A673 (cell line): ENCODE measurements at regions not wholly inside any gene's neighbourhood (a gene's known extent, or its start where the extent isn't known, plus 50 kb on each side); places are given as distances from the start of the nearest gene placed in this dataset.

ENCODE experiments used
- BruUV-seq: library from RNA; stranded (reverse); fragments of 400-500 nt; replicated peaks from 2 replicates; lab custom pipeline; 2021; lab: Mats Ljungman, UMichigan
- CTCF ChIA-PET: fragments of 300-600 bp; sonication (Branson Sonifier 250); formaldehyde crosslinking; loops from one replicate; lab custom pipeline; 2022; ENCODE audit warnings: antibody characterized with exemption; lab: Charles Lee
- POLR2A ChIA-PET: fragments of 300-600 bp; sonication (Branson Sonifier 250); formaldehyde crosslinking; loops from one replicate; lab custom pipeline; 2022; ENCODE audit warnings: antibody characterized with exemption; ENCODE audit not compliant: low non-redundant PET; lab: Charles Lee
- DNase-seq: peaks from one replicate; pipeline ENCODE4 v3.0.0-alpha.2; 2015; ENCODE audit warnings: low spot score
- H3K27ac ChIP-seq: fragments of 200-600 bp; sonication (generic); 2 replicates; pipeline ENCODE4 v1.5.1; 2016; ENCODE audit warnings: mixed run types, low read depth, mild to moderate bottlenecking, mixed read lengths, antibody characterized with exemption, low read length; ENCODE audit not compliant: poor library complexity, severe bottlenecking
- H3K27me3 ChIP-seq: fragments of 200-600 bp; sonication (generic); replicated peaks from 2 replicates; pipeline ENCODE4 v1.6.1; 2017; ENCODE audit warnings: mixed run types, low read depth, mild to moderate bottlenecking, mixed read lengths, antibody characterized with exemption, low read length; ENCODE audit not compliant: insufficient read depth, poor library complexity
- H3K36me3 ChIP-seq: fragments of 200-600 bp; sonication (generic); 2 replicates; pipeline ENCODE4 v1.6.1; 2016; ENCODE audit warnings: mixed run types, mild to moderate bottlenecking, mixed read lengths, antibody characterized with exemption, low read length; ENCODE audit not compliant: insufficient read depth, poor library complexity, severe bottlenecking
- H3K4me1 ChIP-seq: fragments of 200-600 bp; sonication (generic); 2 replicates; pipeline ENCODE4 v1.6.1; 2017; ENCODE audit warnings: mixed run types, mild to moderate bottlenecking, mixed read lengths, antibody characterized with exemption, low read length; ENCODE audit not compliant: insufficient read depth, poor library complexity, severe bottlenecking
- H3K4me3 ChIP-seq: fragments of 200-600 bp; sonication (generic); 2 replicates; pipeline ENCODE4 v1.5.1; 2016; ENCODE audit warnings: low read depth, mixed run types, mild to moderate bottlenecking, mixed read lengths, low read length; ENCODE audit not compliant: poor library complexity, severe bottlenecking
- H3K9me3 ChIP-seq: fragments of 200-600 bp; sonication (generic); 2 replicates; pipeline ENCODE4 v1.6.1; 2016; ENCODE audit warnings: mixed run types, low read depth, mild to moderate bottlenecking, mixed read lengths, antibody characterized with exemption, low read length; ENCODE audit not compliant: poor library complexity, severe bottlenecking
- CTCF ChIP-seq: fragments of 300-800, 200-600 bp; sonication (generic); conservative IDR thresholded peaks from 2 replicates; pipeline ENCODE4 v1.5.1; 2017; ENCODE audit warnings: low read depth, mild to moderate bottlenecking, antibody characterized with exemption, low read length, moderate library complexity, mixed read lengths
- EZH2 ChIP-seq: fragments of 200-600 bp; sonication (generic); IDR thresholded peaks from 2 replicates; pipeline ENCODE4 v1.6.1; 2017; ENCODE audit warnings: borderline replicate concordance, low read depth, mild to moderate bottlenecking, mixed read lengths, antibody characterized with exemption, low read length; ENCODE audit not compliant: poor library complexity, severe bottlenecking
- intact Hi-C: fragments of 100-400 bp; cut with micrococcal nuclease; formaldehyde crosslinking; loops from one replicate; pipeline ENCODE4 v1.10.0; 2022; ENCODE audit not compliant: unreplicated experiment

- CTCF ChIA-PET, result no interaction called here
Measured at GRCh38 chr11:80349997-80350396, 909.2 kb upstream of the TENM4 start.

GRCh38 chr11:80346353-80347059 is 905.7 kb upstream of the TENM4 start:
- no peak for TF ChIP-seq EZH2
- TF ChIP-seq CTCF, result no peak
- CTCF ChIA-PET, result no interaction called here
- H3K4me1 ChIP-seq, result no peaks in the 10 kb centered on the region
- no peaks in the 10 kb centered on the region for H3K36me3 ChIP-seq
- H3K27ac ChIP-seq, result no peak overlapping the region
- intact Hi-C loops, result no loop called here
- no peak for DNase-seq
- BruUV-seq, result no TSS peak
- no peaks in the 10 kb centered on the region for H3K9me3 ChIP-seq
- no peak overlapping the region for H3K4me3 ChIP-seq
- no peaks in the 10 kb centered on the region for H3K27me3 ChIP-seq
- POLR2A ChIA-PET, result no interaction called here

More at GRCh38 chr11:80349997-80350396, 909.2 kb upstream of the TENM4 start:
- intact Hi-C loops, result no loop called here
- H3K36me3 ChIP-seq, result no peaks in the 10 kb centered on the region
- no peak for DNase-seq
- TF ChIP-seq EZH2 (no peak), CTCF (no peak)
- POLR2A ChIA-PET, result no interaction called here
- no peak overlapping the region for H3K27ac ChIP-seq
- no peak overlapping the region for H3K4me3 ChIP-seq
- H3K27me3 ChIP-seq, result no peaks in the 10 kb centered on the region
- no TSS peak for BruUV-seq
- H3K9me3 ChIP-seq, result no peaks in the 10 kb centered on the region
- no peaks in the 10 kb centered on the region for H3K4me1 ChIP-seq

GRCh38 chr11:80343436-80343835 is 902.6 kb upstream of the TENM4 start:
- intact Hi-C loops, result no loop called here
- no peak for TF ChIP-seq EZH2
- TF ChIP-seq CTCF, result no peak
- POLR2A ChIA-PET, result no interaction called here
- Histone ChIP-seq H3K36me3 (no peaks in the 10 kb centered on the region), H3K27ac (no peak overlapping the region), H3K4me3 (no peak overlapping the region), H3K9me3 (no peaks in the 10 kb centered on the region), H3K4me1 (no peaks in the 10 kb centered on the region), H3K27me3 (no peaks in the 10 kb centered on the region)
- no peak for DNase-seq
- BruUV-seq, result no TSS peak
- CTCF ChIA-PET, result no interaction called here
